AG04449 (cell line): ENCODE measurements at regions not wholly inside any gene's neighbourhood (a gene's known extent, or its start where the extent isn't known, plus 50 kb on each side); places are given as distances from the start of the nearest gene placed in this dataset.

Experiments
- CTCF ChIA-PET: fragments of 350-600 bp; formaldehyde crosslinking; extraction: SDS; loops from one replicate; lab custom pipeline; 2021; ENCODE audit warnings: antibody characterized with exemption; lab: Yijun Ruan, JAX
- POLR2A ChIA-PET: fragments of 400-600, 350-600 bp; formaldehyde crosslinking; extraction: SDS; loops from one replicate; lab custom pipeline; 2020; ENCODE audit warnings: antibody characterized with exemption, inconsistent platforms; lab: Yijun Ruan, JAX
- DNase-seq: peaks from one replicate; pipeline ENCODE4 v3.0.0-alpha.2; 2010; ENCODE audit warnings: low read depth, low spot score
- H3K4me3 ChIP-seq: 2 replicates; pipeline ENCODE4 v1.5.1; 2011; ENCODE audit warnings: low read depth, mild to moderate bottlenecking, control low read depth, low read length
- TF ChIP-seq, protein P1 (sequence below): IDR thresholded peaks from one replicate; pipeline ENCODE4 v1.5.1; 2011; ENCODE audit warnings: mild to moderate bottlenecking, moderate library complexity, low read length, control low read depth, inconsistent platforms; ENCODE audit not compliant: insufficient read depth; ENCODE audit errors: missing control alignments

- ChIA-PET POLR2A (no interaction called here), CTCF (interaction anchor here (1.0 kb wide), 1 partner anchor 35 kb away, joined by 3 read pairs; no protein-coding TSS in a partner anchor)
- H3K4me3 ChIP-seq = no peak overlapping the region
- DNase-seq = no peak
- TF ChIP-seq, protein P1, sequence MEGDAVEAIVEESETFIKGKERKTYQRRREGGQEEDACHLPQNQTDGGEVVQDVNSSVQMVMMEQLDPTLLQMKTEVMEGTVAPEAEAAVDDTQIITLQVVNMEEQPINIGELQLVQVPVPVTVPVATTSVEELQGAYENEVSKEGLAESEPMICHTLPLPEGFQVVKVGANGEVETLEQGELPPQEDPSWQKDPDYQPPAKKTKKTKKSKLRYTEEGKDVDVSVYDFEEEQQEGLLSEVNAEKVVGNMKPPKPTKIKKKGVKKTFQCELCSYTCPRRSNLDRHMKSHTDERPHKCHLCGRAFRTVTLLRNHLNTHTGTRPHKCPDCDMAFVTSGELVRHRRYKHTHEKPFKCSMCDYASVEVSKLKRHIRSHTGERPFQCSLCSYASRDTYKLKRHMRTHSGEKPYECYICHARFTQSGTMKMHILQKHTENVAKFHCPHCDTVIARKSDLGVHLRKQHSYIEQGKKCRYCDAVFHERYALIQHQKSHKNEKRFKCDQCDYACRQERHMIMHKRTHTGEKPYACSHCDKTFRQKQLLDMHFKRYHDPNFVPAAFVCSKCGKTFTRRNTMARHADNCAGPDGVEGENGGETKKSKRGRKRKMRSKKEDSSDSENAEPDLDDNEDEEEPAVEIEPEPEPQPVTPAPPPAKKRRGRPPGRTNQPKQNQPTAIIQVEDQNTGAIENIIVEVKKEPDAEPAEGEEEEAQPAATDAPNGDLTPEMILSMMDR = no peak
Measured at GRCh38 chr11:111194860-111195568, 50.5 kb upstream of the POU2AF2 start.

DNA sequence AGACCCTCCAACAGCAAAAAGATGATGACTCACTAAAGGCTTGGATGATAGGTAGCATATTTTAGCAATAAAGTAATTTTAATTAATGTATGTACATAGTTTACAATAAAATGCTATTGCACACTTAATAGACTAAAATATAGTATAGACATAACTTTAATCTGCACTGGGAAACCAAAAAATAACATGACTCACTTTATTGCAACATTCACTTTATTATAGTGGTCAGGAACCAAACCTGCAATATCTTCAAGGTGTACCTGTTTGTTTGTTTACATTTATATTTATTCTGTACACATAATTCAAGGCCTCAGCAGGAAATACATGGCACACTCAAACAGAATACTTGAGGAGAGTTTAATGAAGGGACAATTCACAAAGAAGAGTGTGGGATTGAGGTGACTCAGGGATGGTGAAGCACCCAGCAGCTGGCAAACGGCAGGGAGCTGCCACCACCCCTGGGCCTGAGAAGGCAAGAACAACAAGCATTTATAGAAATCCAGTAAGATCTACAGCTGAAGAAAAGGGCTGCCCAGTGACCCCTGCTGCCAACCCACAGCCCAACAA lies 51.5 kb upstream of the POU2AF2 start:
- ChIA-PET POLR2A (no interaction called here), CTCF (interaction anchor here (1.0 to 1.3 kb wide), 2 partner anchors 9 to 36 kb away, joined by 3 to 4 read pairs; no protein-coding TSS in a partner anchor)
- TF ChIP-seq, protein P1 = no peak
- DNase-seq = no peak
- no peak overlapping the region for H3K4me3 ChIP-seq

- TF ChIP-seq, protein P1 = no peak
- CTCF ChIA-PET = no interaction called here
- POLR2A ChIA-PET = no interaction called here
- no peak overlapping the region for H3K4me3 ChIP-seq
- no peak for DNase-seq
Measured at GRCh38 chr11:111189466-111189865, 56.1 kb upstream of the POU2AF2 start.

- CTCF ChIA-PET = interaction anchor here (0.9 to 1.1 kb wide), 2 partner anchors 12 to 260 kb away, joined by 3 read pairs; no protein-coding TSS in a partner anchor
- POLR2A ChIA-PET = no interaction called here
- TF ChIP-seq, protein P1 = no peak
- H3K4me3 ChIP-seq = no peak overlapping the region
- DNase-seq = no peak
Measured at GRCh38 chr11:111186308-111186915, 59.1 kb upstream of the POU2AF2 start.

- TF ChIP-seq, protein P1 = no peak
- ChIA-PET POLR2A (no interaction called here), CTCF (no interaction called here)
- DNase-seq = no peak
- H3K4me3 ChIP-seq = no peak overlapping the region
Measured at GRCh38 chr11:111185266-111185665, 60.3 kb upstream of the POU2AF2 start.

GRCh38 chr11:111183706-111184105 lies 61.8 kb upstream of the POU2AF2 start:
- no peak for DNase-seq
- TF ChIP-seq, protein P1 = no peak
- ChIA-PET POLR2A (no interaction called here), CTCF (interaction anchor here (1.1 kb wide), 1 partner anchor 17 kb away, joined by 4 read pairs; no protein-coding TSS in a partner anchor)
- H3K4me3 ChIP-seq = no peak overlapping the region
